A549 (cell line): ENCODE measurements at regions not wholly inside any gene's neighbourhood (a gene's known extent, or its start where the extent isn't known, plus 50 kb on each side); places are given as distances from the start of the nearest gene placed in this dataset.

ENCODE experiments used
- CTCF ChIP-seq: fragments of >200 bp; sonication (Bioruptor Twin); formaldehyde crosslinking; IDR thresholded peaks from 3 replicates; pipeline ENCODE4 v1.5.1; 2016
- EP300 ChIP-seq, 2 experiments: fragments of >200 bp; sonication (Bioruptor Twin); formaldehyde crosslinking; IDR thresholded peaks; 2 replicates in 1 of 2; 3 replicates in 1 of 2; pipeline ENCODE4 v1.6.1; 2016 to 2017
- HOXB13 ChIP-seq: fragments of 250-450 bp; sonication (Bioruptor Pico); IDR thresholded peaks from 2 replicates; pipeline ENCODE4 v1.5.0; 2020; ENCODE audit warnings: low read depth, mild to moderate bottlenecking, moderate library complexity
- JUNB ChIP-seq: fragments of >200 bp; sonication (Bioruptor Twin); formaldehyde crosslinking; IDR thresholded peaks from 2 replicates; pipeline ENCODE4 v1.6.1; 2016
- MAX ChIP-seq: IDR thresholded peaks from 2 replicates; pipeline ENCODE4 v1.6.1; 2012
- MYC ChIP-seq: IDR thresholded peaks from 2 replicates; pipeline ENCODE4 v1.6.1; 2012; ENCODE audit warnings: mild to moderate bottlenecking, inconsistent platforms, low read length, improper control_type of control experiment, borderline replicate concordance
- NR3C1 ChIP-seq: fragments of >200 bp; sonication (Bioruptor Twin); formaldehyde crosslinking; IDR thresholded peaks from 3 replicates; pipeline ENCODE4 v1.6.1; 2017
- PBX3 ChIP-seq: IDR thresholded peaks from 2 replicates; pipeline ENCODE4 v1.6.1; 2012
- POLR2A ChIP-seq: IDR thresholded peaks from 2 replicates; pipeline ENCODE4 v1.6.1; 2012; ENCODE audit warnings: mild to moderate bottlenecking, low read length
- RAD21 ChIP-seq, 2 experiments: fragments of >200 bp in 1 of 2; sonication (Bioruptor Twin) in 1 of 2; formaldehyde crosslinking in 1 of 2; IDR thresholded peaks in 1 of 2; conservative IDR thresholded peaks in 1 of 2; 2 replicates in 1 of 2; 3 replicates in 1 of 2; pipeline ENCODE4 v1.6.1; 2012 to 2018; ENCODE audit warnings: inconsistent platforms in 1 of 2
- RFX5 ChIP-seq: fragments of 450-650 bp; IDR thresholded peaks from 2 replicates; pipeline ENCODE4 v1.7.1; 2014; ENCODE audit warnings: antibody characterized with exemption, mild to moderate bottlenecking, moderate library complexity
- ZC3H11A ChIP-seq: fragments of 450-650 bp; IDR thresholded peaks from 2 replicates; pipeline ENCODE4 v1.6.1; 2014; ENCODE audit warnings: antibody characterized with exemption, mild to moderate bottlenecking
- TF ChIP-seq, protein P1 (sequence below): fragments of 250-450 bp; sonication (Bioruptor Pico); IDR thresholded peaks from 2 replicates; pipeline ENCODE4 v1.5.0; 2021; ENCODE audit warnings: mild to moderate bottlenecking, moderate library complexity, borderline replicate concordance
- TF ChIP-seq, protein P2 (sequence below): fragments of 200-600 bp; sonication (generic); IDR thresholded peaks from 2 replicates; pipeline ENCODE4 v1.6.1; 2016; ENCODE audit warnings: antibody characterized with exemption, mild to moderate bottlenecking, moderate library complexity

- TF ChIP-seq MYC (no peak), RAD21 (conservative IDR thresholded peaks at IDR 0.05 in 1 of 2, IDR thresholded peaks at IDR 0.05 in 1 of 2) (no peak), RFX5 (no peak), MAX (no peak), EP300 (IDR thresholded peaks at IDR 0.05) (no peak), CTCF (no peak), POLR2A (no peak), ZC3H11A (no peak), JUNB (no peak), PBX3 (no peak), HOXB13 (CRISPR knock-in tag) (no peak), NR3C1 (no peak)
- TF ChIP-seq, protein P1, sequence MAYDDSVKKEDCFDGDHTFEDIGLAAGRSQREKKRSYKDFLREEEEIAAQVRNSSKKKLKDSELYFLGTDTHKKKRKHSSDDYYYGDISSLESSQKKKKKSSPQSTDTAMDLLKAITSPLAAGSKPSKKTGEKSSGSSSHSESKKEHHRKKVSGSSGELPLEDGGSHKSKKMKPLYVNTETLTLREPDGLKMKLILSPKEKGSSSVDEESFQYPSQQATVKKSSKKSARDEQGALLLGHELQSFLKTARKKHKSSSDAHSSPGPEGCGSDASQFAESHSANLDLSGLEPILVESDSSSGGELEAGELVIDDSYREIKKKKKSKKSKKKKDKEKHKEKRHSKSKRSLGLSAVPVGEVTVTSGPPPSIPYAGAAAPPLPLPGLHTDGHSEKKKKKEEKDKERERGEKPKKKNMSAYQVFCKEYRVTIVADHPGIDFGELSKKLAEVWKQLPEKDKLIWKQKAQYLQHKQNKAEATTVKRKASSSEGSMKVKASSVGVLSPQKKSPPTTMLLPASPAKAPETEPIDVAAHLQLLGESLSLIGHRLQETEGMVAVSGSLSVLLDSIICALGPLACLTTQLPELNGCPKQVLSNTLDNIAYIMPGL (CRISPR knock-in tag): no peak
- TF ChIP-seq, protein P2, sequence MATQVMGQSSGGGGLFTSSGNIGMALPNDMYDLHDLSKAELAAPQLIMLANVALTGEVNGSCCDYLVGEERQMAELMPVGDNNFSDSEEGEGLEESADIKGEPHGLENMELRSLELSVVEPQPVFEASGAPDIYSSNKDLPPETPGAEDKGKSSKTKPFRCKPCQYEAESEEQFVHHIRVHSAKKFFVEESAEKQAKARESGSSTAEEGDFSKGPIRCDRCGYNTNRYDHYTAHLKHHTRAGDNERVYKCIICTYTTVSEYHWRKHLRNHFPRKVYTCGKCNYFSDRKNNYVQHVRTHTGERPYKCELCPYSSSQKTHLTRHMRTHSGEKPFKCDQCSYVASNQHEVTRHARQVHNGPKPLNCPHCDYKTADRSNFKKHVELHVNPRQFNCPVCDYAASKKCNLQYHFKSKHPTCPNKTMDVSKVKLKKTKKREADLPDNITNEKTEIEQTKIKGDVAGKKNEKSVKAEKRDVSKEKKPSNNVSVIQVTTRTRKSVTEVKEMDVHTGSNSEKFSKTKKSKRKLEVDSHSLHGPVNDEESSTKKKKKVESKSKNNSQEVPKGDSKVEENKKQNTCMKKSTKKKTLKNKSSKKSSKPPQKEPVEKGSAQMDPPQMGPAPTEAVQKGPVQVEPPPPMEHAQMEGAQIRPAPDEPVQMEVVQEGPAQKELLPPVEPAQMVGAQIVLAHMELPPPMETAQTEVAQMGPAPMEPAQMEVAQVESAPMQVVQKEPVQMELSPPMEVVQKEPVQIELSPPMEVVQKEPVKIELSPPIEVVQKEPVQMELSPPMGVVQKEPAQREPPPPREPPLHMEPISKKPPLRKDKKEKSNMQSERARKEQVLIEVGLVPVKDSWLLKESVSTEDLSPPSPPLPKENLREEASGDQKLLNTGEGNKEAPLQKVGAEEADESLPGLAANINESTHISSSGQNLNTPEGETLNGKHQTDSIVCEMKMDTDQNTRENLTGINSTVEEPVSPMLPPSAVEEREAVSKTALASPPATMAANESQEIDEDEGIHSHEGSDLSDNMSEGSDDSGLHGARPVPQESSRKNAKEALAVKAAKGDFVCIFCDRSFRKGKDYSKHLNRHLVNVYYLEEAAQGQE: no peak
Measured at GRCh38 chr4:151530230-151530629, 121.3 kb downstream of the FHIP1A start.
